Progenitor cell of endocrine pancreas (in vitro differentiated cells): ENCODE measurements at regions not wholly inside any gene's neighbourhood (a gene's known extent, or its start where the extent isn't known, plus 50 kb on each side); places are given as distances from the start of the nearest gene placed in this dataset.

ENCODE experiments used
- DNase-seq: peaks from one replicate; pipeline ENCODE4 v3.0.0; 2021; ENCODE audit warnings: low spot score; ENCODE audit not compliant: unreplicated experiment
- H3K27ac Mint-ChIP-seq: 2 replicates; pipeline ENCODE4 v1.8.0; 2021; ENCODE audit warnings: mild to moderate bottlenecking, moderate library complexity, mixed read lengths
- H3K27me3 Mint-ChIP-seq: 2 replicates; pipeline ENCODE4 v1.8.0; 2021; ENCODE audit warnings: mixed read lengths
- H3K36me3 Mint-ChIP-seq: 2 replicates; pipeline ENCODE4 v1.8.0; 2022; ENCODE audit warnings: mixed read lengths; ENCODE audit not compliant: insufficient read depth
- H3K4me1 Mint-ChIP-seq: 2 replicates; pipeline ENCODE4 v1.8.0; 2021; ENCODE audit warnings: low read depth, mixed read lengths
- H3K4me3 Mint-ChIP-seq: 2 replicates; pipeline ENCODE4 v1.8.0; 2021; ENCODE audit warnings: low read depth, mild to moderate bottlenecking, moderate library complexity, mixed read lengths
- H3K9me3 Mint-ChIP-seq: 2 replicates; pipeline ENCODE4 v1.8.0; 2021; ENCODE audit warnings: low read depth, mixed read lengths
- CTCF ChIP-seq: fragments of 200-600 bp; sonication (generic); IDR thresholded peaks from one replicate; pipeline ENCODE4 v1.5.0; 2021; ENCODE audit warnings: antibody characterized with exemption, mild to moderate bottlenecking; ENCODE audit not compliant: unreplicated experiment

GRCh38 chr22:49629586-49630447 lies 197.9 kb downstream of the BRD1 start:
- Mint-ChIP-seq H3K9me3 (no peaks in the 10 kb centered on the region), H3K4me1 (no peaks in the 10 kb centered on the region), H3K27ac (no peak overlapping the region), H3K27me3 (peaks cover 16% of the 10 kb centered on the region), H3K4me3 (no peak overlapping the region), H3K36me3 (no peaks in the 10 kb centered on the region)
- TF ChIP-seq CTCF: no peak
- no peak for DNase-seq

- no peak for TF ChIP-seq CTCF
- Mint-ChIP-seq H3K9me3 (no peaks in the 10 kb centered on the region), H3K27ac (no peak overlapping the region), H3K27me3 (peaks cover 13% of the 10 kb centered on the region), H3K4me3 (no peak overlapping the region), H3K4me1 (no peaks in the 10 kb centered on the region), H3K36me3 (no peaks in the 10 kb centered on the region)
- DNase-seq: no peak
Observed at GRCh38 chr22:49629261-49629570, 198.5 kb downstream of the BRD1 start.

- H3K4me1 Mint-ChIP-seq: no peaks in the 10 kb centered on the region
- no peak for DNase-seq
- no peak overlapping the region for H3K27ac Mint-ChIP-seq
- no peaks in the 10 kb centered on the region for H3K9me3 Mint-ChIP-seq
- no peak for TF ChIP-seq CTCF
- no peaks in the 10 kb centered on the region for H3K36me3 Mint-ChIP-seq
- peaks cover 13% of the 10 kb centered on the region for H3K27me3 Mint-ChIP-seq
- H3K4me3 Mint-ChIP-seq: no peak overlapping the region
Observed at GRCh38 chr22:49628391-49629260, 199.0 kb downstream of the BRD1 start.

- H3K36me3 Mint-ChIP-seq: no peaks in the 10 kb centered on the region
- H3K4me3 Mint-ChIP-seq: no peak overlapping the region
- H3K9me3 Mint-ChIP-seq: no peaks in the 10 kb centered on the region
- peaks cover 13% of the 10 kb centered on the region for H3K27me3 Mint-ChIP-seq
- H3K4me1 Mint-ChIP-seq: no peaks in the 10 kb centered on the region
- no peak overlapping the region for H3K27ac Mint-ChIP-seq
- TF ChIP-seq CTCF: no peak
- DNase-seq: no peak
Observed at GRCh38 chr22:49627217-49628181, 200.2 kb downstream of the BRD1 start.
